ENCODE measurements at regions not wholly inside any gene's neighbourhood (a gene's known extent, or its start where the extent isn't known, plus 50 kb on each side); places are given as distances from the start of the nearest gene placed in this dataset.
A peak's percentile ranks its signal among the peaks of the same experiment; 100 is the strongest.

DNA sequence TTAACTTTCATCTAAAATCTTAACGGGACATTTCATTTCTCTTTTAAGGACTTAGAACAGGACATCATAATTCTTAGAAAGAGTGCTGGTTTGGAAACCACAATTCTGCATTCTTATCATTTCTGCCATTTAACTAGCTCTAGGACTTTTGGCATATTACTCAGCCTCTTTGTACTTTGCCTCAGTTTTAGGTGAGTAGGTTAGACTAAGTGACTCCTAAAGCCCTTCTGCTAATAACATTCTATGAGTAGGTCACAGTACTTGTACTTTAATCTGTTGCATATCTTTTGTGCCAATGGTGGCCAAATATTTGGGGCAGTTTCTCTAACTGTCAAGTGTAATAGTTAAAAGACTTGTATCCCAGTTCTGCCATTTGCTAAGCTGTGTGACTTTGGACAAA is 115.4 kb upstream of the NUDT6 start:
- Histone ChIP-seq H3K9me2 (no peaks in the 10 kb centered on the region), H3K27me3 (ENCODE audit: insufficient read depth) (no peaks in the 10 kb centered on the region), H3K79me2 (ENCODE audit: insufficient read depth) (peaks cover 5% of the 10 kb centered on the region), H3F3A (replicated peaks; ENCODE audit: insufficient read depth) (peaks cover 3% of the 10 kb centered on the region), H4K20me1 (ENCODE audit: insufficient read depth) (no peaks in the 10 kb centered on the region), H3K4me3 (ENCODE audit: low read depth in 2 of 2, low read length in 1 of 2) (no peak overlapping the region), H3K9ac (no peak overlapping the region), H3K9me3 (no peaks in the 10 kb centered on the region; the same call in 1 of the 2 replicates), H3K4me1 (ENCODE audit: control insufficient read depth in 1 of 2, insufficient read depth in 2 of 2, low read depth in 1 of 2, low read length in 1 of 2) (no peaks in the 10 kb centered on the region), H3K4me2 (no peak overlapping the region), H3K27ac (ENCODE audit: low read depth in 2 of 2, low read length in 1 of 2) (no peak overlapping the region), H3K36me3 (replicated peaks in 1 of 2; ENCODE audit: control insufficient read depth in 1 of 2, insufficient read depth in 2 of 2, low read length in 1 of 2) (peaks cover 4 to 32% of the 10 kb centered on the region in 2 experiments), H2AFZ (ENCODE audit: low read depth) (no peak overlapping the region)
- DNase-seq, result no peak
- ChIA-PET POLR2A (no interaction called here), CTCF (interaction anchor here (1.2 kb wide), 1 partner anchor 65 kb away, joined by 3 read pairs; no protein-coding TSS in a partner anchor)
- TF ChIP-seq RXRA (IDR thresholded peaks at IDR 0.05; ENCODE audit: borderline replicate concordance, low read depth) (peak; percentile 30; the same call in 1 of the 2 replicates), TEAD4 (IDR thresholded peaks at IDR 0.05; ENCODE audit: borderline replicate concordance, insufficient read depth) (peak; percentile 47; the same call in 1 of the 2 replicates), TCF12 (IDR thresholded peaks at IDR 0.05) (peak; percentile 19; the same call in 1 of the 2 replicates)
- TF ChIP-seq, protein P1, sequence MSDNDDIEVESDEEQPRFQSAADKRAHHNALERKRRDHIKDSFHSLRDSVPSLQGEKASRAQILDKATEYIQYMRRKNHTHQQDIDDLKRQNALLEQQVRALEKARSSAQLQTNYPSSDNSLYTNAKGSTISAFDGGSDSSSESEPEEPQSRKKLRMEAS (IDR thresholded peaks at IDR 0.05; ENCODE audit: low read depth), result no peak
- TF ChIP-seq, protein P2, sequence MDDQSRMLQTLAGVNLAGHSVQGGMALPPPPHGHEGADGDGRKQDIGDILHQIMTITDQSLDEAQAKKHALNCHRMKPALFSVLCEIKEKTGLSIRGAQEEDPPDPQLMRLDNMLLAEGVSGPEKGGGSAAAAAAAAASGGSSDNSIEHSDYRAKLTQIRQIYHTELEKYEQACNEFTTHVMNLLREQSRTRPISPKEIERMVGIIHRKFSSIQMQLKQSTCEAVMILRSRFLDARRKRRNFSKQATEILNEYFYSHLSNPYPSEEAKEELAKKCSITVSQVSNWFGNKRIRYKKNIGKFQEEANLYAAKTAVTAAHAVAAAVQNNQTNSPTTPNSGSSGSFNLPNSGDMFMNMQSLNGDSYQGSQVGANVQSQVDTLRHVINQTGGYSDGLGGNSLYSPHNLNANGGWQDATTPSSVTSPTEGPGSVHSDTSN (IDR thresholded peaks at IDR 0.05), result peak; percentile 18; the same call in 1 of the 2 replicates
- 46% methylated on average over 1 of the region's 1 CpG for WGBS (ENCODE audit: low lambda C conversion rate)

DNA sequence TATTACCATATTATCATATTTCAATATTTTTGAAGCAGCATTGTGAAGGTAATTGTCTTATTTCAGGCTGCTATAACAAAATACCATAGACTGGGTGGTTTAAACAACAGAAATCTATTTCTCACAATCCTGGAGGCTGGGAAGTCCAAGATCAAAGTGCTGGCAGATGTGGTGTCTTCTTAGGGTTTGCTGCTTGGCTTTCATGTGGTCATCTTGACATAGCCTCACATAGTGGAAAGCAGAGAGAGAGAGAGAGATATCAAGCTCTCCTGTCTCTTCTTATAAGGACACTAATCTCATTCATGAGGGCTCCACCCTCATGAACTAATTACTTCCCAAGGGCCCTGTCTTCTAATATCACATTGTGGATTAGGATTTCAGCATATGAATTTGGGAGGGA is 119.7 kb upstream of the NUDT6 start:
- H3K4me2 ChIP-seq, result no peak overlapping the region
- H3K4me3 ChIP-seq (ENCODE audit: low read depth in 2 of 2, low read length in 1 of 2), result no peak overlapping the region
- no peak for DNase-seq
- peaks cover 4 to 58% of the 10 kb centered on the region in 2 experiments for H3K36me3 ChIP-seq (replicated peaks in 1 of 2; ENCODE audit: control insufficient read depth in 1 of 2, insufficient read depth in 2 of 2, low read length in 1 of 2)
- H3K27ac ChIP-seq (ENCODE audit: low read depth in 2 of 2, low read length in 1 of 2), result no peak overlapping the region
- H3K9me3 ChIP-seq, result peaks cover 16% of the 10 kb centered on the region
- no peaks in the 10 kb centered on the region for H3K27me3 ChIP-seq (ENCODE audit: insufficient read depth)
- CTCF ChIA-PET, result no interaction called here
- no peak for TF ChIP-seq FOXM1 (IDR thresholded peaks at IDR 0.05; ENCODE audit: low read depth)
- TF ChIP-seq, protein P2 (IDR thresholded peaks at IDR 0.05), result no peak
- TF ChIP-seq, protein P3, sequence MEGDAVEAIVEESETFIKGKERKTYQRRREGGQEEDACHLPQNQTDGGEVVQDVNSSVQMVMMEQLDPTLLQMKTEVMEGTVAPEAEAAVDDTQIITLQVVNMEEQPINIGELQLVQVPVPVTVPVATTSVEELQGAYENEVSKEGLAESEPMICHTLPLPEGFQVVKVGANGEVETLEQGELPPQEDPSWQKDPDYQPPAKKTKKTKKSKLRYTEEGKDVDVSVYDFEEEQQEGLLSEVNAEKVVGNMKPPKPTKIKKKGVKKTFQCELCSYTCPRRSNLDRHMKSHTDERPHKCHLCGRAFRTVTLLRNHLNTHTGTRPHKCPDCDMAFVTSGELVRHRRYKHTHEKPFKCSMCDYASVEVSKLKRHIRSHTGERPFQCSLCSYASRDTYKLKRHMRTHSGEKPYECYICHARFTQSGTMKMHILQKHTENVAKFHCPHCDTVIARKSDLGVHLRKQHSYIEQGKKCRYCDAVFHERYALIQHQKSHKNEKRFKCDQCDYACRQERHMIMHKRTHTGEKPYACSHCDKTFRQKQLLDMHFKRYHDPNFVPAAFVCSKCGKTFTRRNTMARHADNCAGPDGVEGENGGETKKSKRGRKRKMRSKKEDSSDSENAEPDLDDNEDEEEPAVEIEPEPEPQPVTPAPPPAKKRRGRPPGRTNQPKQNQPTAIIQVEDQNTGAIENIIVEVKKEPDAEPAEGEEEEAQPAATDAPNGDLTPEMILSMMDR (IDR thresholded peaks at IDR 0.05), result no peak
- no peak overlapping the region for H3K9ac ChIP-seq
- peaks cover 10% of the 10 kb centered on the region for H3F3A ChIP-seq (replicated peaks; ENCODE audit: insufficient read depth)
- no peaks in the 10 kb centered on the region for H4K20me1 ChIP-seq (ENCODE audit: insufficient read depth)
- no peaks in the 10 kb centered on the region for H3K4me1 ChIP-seq (ENCODE audit: control insufficient read depth in 1 of 2, insufficient read depth in 2 of 2, low read depth in 1 of 2, low read length in 1 of 2)
- no peak overlapping the region for H2AFZ ChIP-seq (ENCODE audit: low read depth)
- peaks cover 13% of the 10 kb centered on the region; the same call in 1 of the 2 replicates for H3K79me2 ChIP-seq (ENCODE audit: insufficient read depth)
- H3K9me2 ChIP-seq, result 0 out of 2 replicates have a peak, but pooled peaks cover 1% of the 10 kb centered on the region
- POLR2A ChIA-PET, result no interaction called here

Measured in SK-N-SH (cell line).